H1 (cell line): ENCODE measurements at regions not wholly inside any gene's neighbourhood (a gene's known extent, or its start where the extent isn't known, plus 50 kb on each side); places are given as distances from the start of the nearest gene placed in this dataset.

Experiments
- CTCF ChIA-PET: fragments of 300-600 bp; sonication (Branson Sonifier 250); formaldehyde crosslinking; loops from one replicate; lab custom pipeline; 2021; ENCODE audit not compliant: partially characterized antibody; lab: Charles Lee
- POLR2A ChIA-PET: fragments of 300-600 bp; sonication (Branson Sonifier 250); formaldehyde crosslinking; loops from one replicate; lab custom pipeline; 2021; ENCODE audit warnings: inconsistent platforms; ENCODE audit not compliant: partially characterized antibody; lab: Charles Lee
- DNase-seq, 2 experiments: peaks; one replicate each; pipeline versions ENCODE4 v3.0.0 to v3.0.0-alpha.2; 2010 to 2022; ENCODE audit warnings: low spot score in 2 of 2, low read depth in 1 of 2, mixed read lengths in 1 of 2
- FAIRE-seq: peaks from 2 replicates; lab custom pipeline; 2011; peaks lifted over from hg19 to GRCh38; lab: Jason Lieb, UNC
- H2AFZ ChIP-seq: 2 replicates; pipeline ENCODE4 v1.8.1; 2012; ENCODE audit warnings: low read length, inconsistent platforms
- H2AK5ac ChIP-seq: 2 replicates; pipeline ENCODE4 v1.6.1; 2013; ENCODE audit warnings: low read depth, low read length
- H2BK120ac ChIP-seq: replicated peaks from 2 replicates; pipeline ENCODE3; 2013; ENCODE audit warnings: low read depth, low read length, inconsistent platforms
- H2BK12ac ChIP-seq: 2 replicates; pipeline ENCODE4 v1.6.1; 2013; ENCODE audit warnings: low read depth, low read length
- H2BK15ac ChIP-seq: 2 replicates; pipeline ENCODE4 v1.6.1; 2013; ENCODE audit warnings: low read length
- H2BK20ac ChIP-seq: 2 replicates; pipeline ENCODE4 v1.6.1; 2013; ENCODE audit warnings: low read length
- H2BK5ac ChIP-seq: 2 replicates; pipeline ENCODE4 v1.6.1; 2013; ENCODE audit warnings: low read depth, low read length
- H3K14ac ChIP-seq: 2 replicates; pipeline ENCODE4 v1.6.1; 2013; ENCODE audit warnings: inconsistent platforms; ENCODE audit not compliant: insufficient read length
- H3K18ac ChIP-seq: 2 replicates; pipeline ENCODE4 v1.6.1; 2013; ENCODE audit warnings: low read length; ENCODE audit errors: extremely low read depth
- H3K23ac ChIP-seq: 2 replicates; pipeline ENCODE4 v1.6.1; 2013; ENCODE audit warnings: inconsistent platforms; ENCODE audit not compliant: insufficient read length
- H3K23me2 ChIP-seq: 2 replicates; pipeline ENCODE4 v1.6.1; 2013; ENCODE audit warnings: low read depth, low read length
- H3K27ac ChIP-seq: 2 replicates; pipeline ENCODE4 v1.6.1; 2011; ENCODE audit warnings: low read depth, low read length, inconsistent platforms
- H3K27me3 ChIP-seq, 4 experiments: replicated peaks in 1 of 4; 1 replicate in 1 of 4; 2 replicates in 3 of 4; pipeline versions ENCODE4 v1.6.1 to v1.8.1; 2011 to 2013; ENCODE audit warnings: low read length in 3 of 4, mild to moderate bottlenecking in 3 of 4, inconsistent platforms in 2 of 4, mixed read lengths in 2 of 4, moderate library complexity in 1 of 4; ENCODE audit not compliant: control insufficient read depth in 3 of 4, insufficient read depth in 3 of 4; ENCODE audit errors: extremely low read depth in 1 of 4
- H3K36me3 ChIP-seq, 4 experiments: 2 replicates each; pipeline versions ENCODE4 v1.6.1 to v1.8.1; 2011 to 2013; ENCODE audit warnings: mild to moderate bottlenecking in 4 of 4, low read length in 3 of 4, moderate library complexity in 2 of 4, control low read depth in 1 of 4, inconsistent platforms in 1 of 4; ENCODE audit not compliant: insufficient read depth in 4 of 4, control insufficient read depth in 2 of 4
- H3K4ac ChIP-seq: replicated peaks from 2 replicates; pipeline ENCODE3; 2013; ENCODE audit warnings: low read length, low read depth, mixed read lengths, inconsistent platforms; ENCODE audit not compliant: insufficient read length
- H3K4me1 ChIP-seq, 4 experiments: replicated peaks in 1 of 4; 1 replicate in 1 of 4; 2 replicates in 3 of 4; pipeline versions ENCODE4 v1.6.1 to v1.8.1; 2011 to 2013; ENCODE audit warnings: low read length in 3 of 4, inconsistent platforms in 2 of 4, mixed read lengths in 1 of 4; ENCODE audit not compliant: insufficient read depth in 4 of 4, control insufficient read depth in 3 of 4
- H3K4me2 ChIP-seq, 2 experiments: 2 replicates each; pipeline versions ENCODE4 v1.6.1 to v1.8.1; 2011 to 2013; ENCODE audit warnings: low read depth in 2 of 2, low read length in 2 of 2, control low read depth in 1 of 2, inconsistent platforms in 1 of 2, mild to moderate bottlenecking in 1 of 2; ENCODE audit not compliant: insufficient read depth in 1 of 2
- H3K4me3 ChIP-seq, 4 experiments: fragments of 200-600, 300-600 bp in 1 of 4; sonication (generic), shearing (Covaris generic), sonication (Bioruptor Twin) in 1 of 4; 2 replicates each; pipeline versions ENCODE4 v1.5.1 to v1.8.1; 2011 to 2016; ENCODE audit warnings: low read length in 4 of 4, low read depth in 3 of 4, control low read depth in 2 of 4, inconsistent platforms in 2 of 4, mild to moderate bottlenecking in 2 of 4, mixed read lengths in 1 of 4, moderate library complexity in 1 of 4; ENCODE audit not compliant: insufficient read depth in 2 of 4; ENCODE audit errors: extremely low read depth in 1 of 4
- H3K56ac ChIP-seq: replicated peaks from 2 replicates; pipeline ENCODE3; 2013; ENCODE audit warnings: low read depth, mild to moderate bottlenecking, mixed read lengths, low read length, inconsistent platforms; ENCODE audit not compliant: insufficient read length
- H3K79me1 ChIP-seq: 2 replicates; pipeline ENCODE4 v1.6.1; 2013; ENCODE audit warnings: low read depth, low read length, control low read depth
- H3K79me2 ChIP-seq, 2 experiments: 2 replicates each; pipeline versions ENCODE4 v1.6.1 to v1.8.1; 2012 to 2013; ENCODE audit warnings: low read length in 2 of 2, mild to moderate bottlenecking in 2 of 2, inconsistent platforms in 1 of 2; ENCODE audit not compliant: insufficient read depth in 2 of 2, control insufficient read depth in 1 of 2
- H3K9ac ChIP-seq, 4 experiments: replicated peaks in 1 of 4; 1 replicate in 1 of 4; 2 replicates in 3 of 4; pipeline versions ENCODE4 v1.6.1 to v1.8.1; 2011 to 2013; ENCODE audit warnings: low read depth in 3 of 4, low read length in 3 of 4, control low read depth in 2 of 4, mild to moderate bottlenecking in 2 of 4, moderate library complexity in 2 of 4, inconsistent platforms in 1 of 4; ENCODE audit errors: extremely low read depth in 1 of 4
- H3K9me3 ChIP-seq, 2 experiments: 2 replicates each; pipeline versions ENCODE4 v1.6.1 to v1.8.1; 2012 to 2013; ENCODE audit warnings: mild to moderate bottlenecking in 2 of 2, moderate library complexity in 2 of 2, control low read depth in 1 of 2, inconsistent platforms in 1 of 2, low read depth in 1 of 2, low read length in 1 of 2, mixed read lengths in 1 of 2; ENCODE audit not compliant: insufficient read depth in 2 of 2
- H4K20me1 ChIP-seq, 2 experiments: replicated peaks in 1 of 2; 2 replicates each; pipeline versions ENCODE3 to v1.8.1; 2011 to 2013; ENCODE audit warnings: inconsistent platforms in 2 of 2, low read length in 2 of 2, mild to moderate bottlenecking in 1 of 2; ENCODE audit not compliant: insufficient read depth in 2 of 2, control insufficient read depth in 1 of 2
- H4K5ac ChIP-seq: 2 replicates; pipeline ENCODE4 v1.6.1; 2013; ENCODE audit warnings: low read length, low read depth, mixed read lengths, inconsistent platforms; ENCODE audit not compliant: insufficient read length
- H4K8ac ChIP-seq: 2 replicates; pipeline ENCODE4 v1.8.0; 2013; ENCODE audit warnings: mild to moderate bottlenecking, moderate library complexity, low read length, inconsistent platforms; ENCODE audit not compliant: insufficient read depth; ENCODE audit errors: extremely low read depth
- H4K91ac ChIP-seq: replicated peaks from 2 replicates; pipeline ENCODE3; 2013; ENCODE audit warnings: low read length, mixed read lengths, inconsistent platforms; ENCODE audit not compliant: insufficient read length
- WGBS, 2 experiments: shearing (Covaris generic) in 1 of 2; methylation state at CpG; one replicate each; pipeline versions ENCODE4 v1.1.6 to v1.1.7; 2013 to 2015; ENCODE audit warnings: low lambda C conversion rate in 2 of 2, mixed read lengths in 2 of 2, inconsistent platforms in 1 of 2, low coverage in 1 of 2, missing lambda C conversion rate in 1 of 2; ENCODE audit not compliant: insufficient replicate concordance in 2 of 2, insufficient coverage in 1 of 2, insufficient read length in 1 of 2; ENCODE audit errors: extremely low coverage in 1 of 2, missing lambda C conversion rate in 1 of 2; 5-methylcytosine and 5-hydroxymethylcytosine counted together
- TF ChIP-seq, protein P1 (sequence below): fragments of 300-600 bp; sonication (generic); IDR thresholded peaks from 2 replicates; pipeline ENCODE4 v1.7.1; 2012; ENCODE audit warnings: low read length, moderate library complexity, mild to moderate bottlenecking, inconsistent platforms; ENCODE audit not compliant: insufficient replicate concordance

DNA sequence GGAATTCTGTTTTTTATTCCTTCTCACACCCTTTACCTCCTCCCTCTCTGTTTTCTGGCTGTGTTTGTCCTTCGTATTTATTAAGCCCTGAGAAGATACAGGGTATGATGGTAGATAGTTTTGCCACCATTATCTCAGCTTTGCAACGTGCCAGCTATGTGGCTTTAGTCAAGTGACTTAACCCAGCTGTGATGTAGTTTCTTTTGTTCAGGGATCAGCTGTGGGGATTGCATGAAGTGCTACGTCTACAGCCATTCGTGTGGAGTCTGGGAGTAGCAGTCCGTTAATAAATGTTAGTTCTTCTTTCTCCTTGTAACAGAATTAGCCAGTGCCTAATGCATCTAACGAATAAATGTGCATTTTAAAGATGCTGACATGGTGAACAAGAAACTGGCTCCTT lies 128.4 kb downstream of the HAPSTR1 start:
- POLR2A ChIA-PET, result no interaction called here
- no peak overlapping the region for H3K4ac ChIP-seq
- no peak for FAIRE-seq
- TF ChIP-seq, protein P1, sequence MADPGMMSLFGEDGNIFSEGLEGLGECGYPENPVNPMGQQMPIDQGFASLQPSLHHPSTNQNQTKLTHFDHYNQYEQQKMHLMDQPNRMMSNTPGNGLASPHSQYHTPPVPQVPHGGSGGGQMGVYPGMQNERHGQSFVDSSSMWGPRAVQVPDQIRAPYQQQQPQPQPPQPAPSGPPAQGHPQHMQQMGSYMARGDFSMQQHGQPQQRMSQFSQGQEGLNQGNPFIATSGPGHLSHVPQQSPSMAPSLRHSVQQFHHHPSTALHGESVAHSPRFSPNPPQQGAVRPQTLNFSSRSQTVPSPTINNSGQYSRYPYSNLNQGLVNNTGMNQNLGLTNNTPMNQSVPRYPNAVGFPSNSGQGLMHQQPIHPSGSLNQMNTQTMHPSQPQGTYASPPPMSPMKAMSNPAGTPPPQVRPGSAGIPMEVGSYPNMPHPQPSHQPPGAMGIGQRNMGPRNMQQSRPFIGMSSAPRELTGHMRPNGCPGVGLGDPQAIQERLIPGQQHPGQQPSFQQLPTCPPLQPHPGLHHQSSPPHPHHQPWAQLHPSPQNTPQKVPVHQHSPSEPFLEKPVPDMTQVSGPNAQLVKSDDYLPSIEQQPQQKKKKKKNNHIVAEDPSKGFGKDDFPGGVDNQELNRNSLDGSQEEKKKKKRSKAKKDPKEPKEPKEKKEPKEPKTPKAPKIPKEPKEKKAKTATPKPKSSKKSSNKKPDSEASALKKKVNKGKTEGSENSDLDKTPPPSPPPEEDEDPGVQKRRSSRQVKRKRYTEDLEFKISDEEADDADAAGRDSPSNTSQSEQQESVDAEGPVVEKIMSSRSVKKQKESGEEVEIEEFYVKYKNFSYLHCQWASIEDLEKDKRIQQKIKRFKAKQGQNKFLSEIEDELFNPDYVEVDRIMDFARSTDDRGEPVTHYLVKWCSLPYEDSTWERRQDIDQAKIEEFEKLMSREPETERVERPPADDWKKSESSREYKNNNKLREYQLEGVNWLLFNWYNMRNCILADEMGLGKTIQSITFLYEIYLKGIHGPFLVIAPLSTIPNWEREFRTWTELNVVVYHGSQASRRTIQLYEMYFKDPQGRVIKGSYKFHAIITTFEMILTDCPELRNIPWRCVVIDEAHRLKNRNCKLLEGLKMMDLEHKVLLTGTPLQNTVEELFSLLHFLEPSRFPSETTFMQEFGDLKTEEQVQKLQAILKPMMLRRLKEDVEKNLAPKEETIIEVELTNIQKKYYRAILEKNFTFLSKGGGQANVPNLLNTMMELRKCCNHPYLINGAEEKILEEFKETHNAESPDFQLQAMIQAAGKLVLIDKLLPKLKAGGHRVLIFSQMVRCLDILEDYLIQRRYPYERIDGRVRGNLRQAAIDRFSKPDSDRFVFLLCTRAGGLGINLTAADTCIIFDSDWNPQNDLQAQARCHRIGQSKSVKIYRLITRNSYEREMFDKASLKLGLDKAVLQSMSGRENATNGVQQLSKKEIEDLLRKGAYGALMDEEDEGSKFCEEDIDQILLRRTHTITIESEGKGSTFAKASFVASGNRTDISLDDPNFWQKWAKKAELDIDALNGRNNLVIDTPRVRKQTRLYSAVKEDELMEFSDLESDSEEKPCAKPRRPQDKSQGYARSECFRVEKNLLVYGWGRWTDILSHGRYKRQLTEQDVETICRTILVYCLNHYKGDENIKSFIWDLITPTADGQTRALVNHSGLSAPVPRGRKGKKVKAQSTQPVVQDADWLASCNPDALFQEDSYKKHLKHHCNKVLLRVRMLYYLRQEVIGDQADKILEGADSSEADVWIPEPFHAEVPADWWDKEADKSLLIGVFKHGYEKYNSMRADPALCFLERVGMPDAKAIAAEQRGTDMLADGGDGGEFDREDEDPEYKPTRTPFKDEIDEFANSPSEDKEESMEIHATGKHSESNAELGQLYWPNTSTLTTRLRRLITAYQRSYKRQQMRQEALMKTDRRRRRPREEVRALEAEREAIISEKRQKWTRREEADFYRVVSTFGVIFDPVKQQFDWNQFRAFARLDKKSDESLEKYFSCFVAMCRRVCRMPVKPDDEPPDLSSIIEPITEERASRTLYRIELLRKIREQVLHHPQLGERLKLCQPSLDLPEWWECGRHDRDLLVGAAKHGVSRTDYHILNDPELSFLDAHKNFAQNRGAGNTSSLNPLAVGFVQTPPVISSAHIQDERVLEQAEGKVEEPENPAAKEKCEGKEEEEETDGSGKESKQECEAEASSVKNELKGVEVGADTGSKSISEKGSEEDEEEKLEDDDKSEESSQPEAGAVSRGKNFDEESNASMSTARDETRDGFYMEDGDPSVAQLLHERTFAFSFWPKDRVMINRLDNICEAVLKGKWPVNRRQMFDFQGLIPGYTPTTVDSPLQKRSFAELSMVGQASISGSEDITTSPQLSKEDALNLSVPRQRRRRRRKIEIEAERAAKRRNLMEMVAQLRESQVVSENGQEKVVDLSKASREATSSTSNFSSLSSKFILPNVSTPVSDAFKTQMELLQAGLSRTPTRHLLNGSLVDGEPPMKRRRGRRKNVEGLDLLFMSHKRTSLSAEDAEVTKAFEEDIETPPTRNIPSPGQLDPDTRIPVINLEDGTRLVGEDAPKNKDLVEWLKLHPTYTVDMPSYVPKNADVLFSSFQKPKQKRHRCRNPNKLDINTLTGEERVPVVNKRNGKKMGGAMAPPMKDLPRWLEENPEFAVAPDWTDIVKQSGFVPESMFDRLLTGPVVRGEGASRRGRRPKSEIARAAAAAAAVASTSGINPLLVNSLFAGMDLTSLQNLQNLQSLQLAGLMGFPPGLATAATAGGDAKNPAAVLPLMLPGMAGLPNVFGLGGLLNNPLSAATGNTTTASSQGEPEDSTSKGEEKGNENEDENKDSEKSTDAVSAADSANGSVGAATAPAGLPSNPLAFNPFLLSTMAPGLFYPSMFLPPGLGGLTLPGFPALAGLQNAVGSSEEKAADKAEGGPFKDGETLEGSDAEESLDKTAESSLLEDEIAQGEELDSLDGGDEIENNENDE, result no peak

More for the DNA sequence above, 128.4 kb downstream of the HAPSTR1 start:
- Histone ChIP-seq H3K27me3 (no peaks in the 10 kb centered on the region), H3K4me2 (no peak overlapping the region), H3K9ac (no peak overlapping the region), H2BK12ac (no peak overlapping the region), H3K4me3 (no peak overlapping the region), H3K36me3 (no peaks in the 10 kb centered on the region), H2AK5ac (no peak overlapping the region), H4K20me1 (no peaks in the 10 kb centered on the region), H2AFZ (no peak overlapping the region), H3K79me2 (no peaks in the 10 kb centered on the region), H3K18ac (no peak overlapping the region), H3K23ac (no peak overlapping the region), H3K56ac (no peak overlapping the region), H4K8ac (no peak overlapping the region), H2BK15ac (no peak overlapping the region), H3K23me2 (no peaks in the 10 kb centered on the region), H3K27ac (no peak overlapping the region), H3K79me1 (no peaks in the 10 kb centered on the region), H4K5ac (no peak overlapping the region), H3K9me3 (no peaks in the 10 kb centered on the region), H2BK20ac (no peak overlapping the region), H2BK5ac (no peak overlapping the region), H2BK120ac (no peak overlapping the region), H4K91ac (no peak overlapping the region), H3K14ac (no peak overlapping the region), H3K4me1 (peaks cover 0 to 4% (median 0%) of the 10 kb centered on the region in 4 experiments; a peak in 1 of 7 replicates)
- WGBS, 2 experiments, result 74% methylated on average over 6 of the region's 6 CpGs; no CpG with 5 or more reads in 1 of the 2 experiments
- no peak for DNase-seq
- CTCF ChIA-PET, result interaction anchor here (1.4 to 1.7 kb wide), 2 partner anchors 14 to 81 kb away, joined by 4 to 7 read pairs; no protein-coding TSS in a partner anchor
